Neural progenitor cell (in vitro differentiated cells): ENCODE measurements at regions not wholly inside any gene's neighbourhood (a gene's known extent, or its start where the extent isn't known, plus 50 kb on each side); places are given as distances from the start of the nearest gene placed in this dataset.
A peak's percentile ranks its signal among the peaks of the same experiment; 100 is the strongest.

ENCODE experiments used
- DNase-seq: peaks from one replicate; pipeline ENCODE4 v3.0.0-alpha.2; 2016; ENCODE audit warnings: low spot score
- H2AFZ ChIP-seq: fragments of 200-600 bp; sonication (generic); replicated peaks from 2 replicates; pipeline ENCODE4 v1.6.1; 2016; ENCODE audit warnings: antibody characterized with exemption
- H3F3A ChIP-seq: fragments of 200-600 bp; sonication (generic); 2 replicates; pipeline ENCODE4 v1.6.1; 2016; ENCODE audit warnings: antibody characterized with exemption, low read depth
- H3K27ac ChIP-seq: fragments of 200-600 bp; sonication (generic); 2 replicates; pipeline ENCODE4 v1.5.1; 2016; ENCODE audit warnings: mild to moderate bottlenecking
- H3K27me3 ChIP-seq: fragments of 200-600 bp; sonication (generic); 2 replicates; pipeline ENCODE4 v1.6.1; 2016; ENCODE audit warnings: mild to moderate bottlenecking, moderate library complexity
- H3K36me3 ChIP-seq: fragments of 200-600 bp; sonication (generic); 2 replicates; pipeline ENCODE4 v1.5.1; 2016
- H3K4me1 ChIP-seq: fragments of 200-600 bp; sonication (generic); 2 replicates; pipeline ENCODE4 v1.6.1; 2016; ENCODE audit warnings: mixed run types
- H3K4me2 ChIP-seq: fragments of 200-600 bp; sonication (generic); 2 replicates; pipeline ENCODE4 v1.6.1; 2016
- H3K4me3 ChIP-seq: fragments of 200-600 bp; sonication (generic); 2 replicates; pipeline ENCODE4 v1.5.1; 2016
- H3K79me2 ChIP-seq: fragments of 200-600 bp; sonication (generic); 2 replicates; pipeline ENCODE4 v1.6.1; 2016; ENCODE audit warnings: low read depth
- H3K9ac ChIP-seq: fragments of 200-600 bp; sonication (generic); 2 replicates; pipeline ENCODE4 v1.6.1; 2016
- H3K9me3 ChIP-seq: fragments of 200-600 bp; sonication (generic); 2 replicates; pipeline ENCODE4 v1.5.1; 2016; ENCODE audit warnings: low read depth
- H4K20me1 ChIP-seq: fragments of 200-600 bp; sonication (generic); 2 replicates; pipeline ENCODE4 v1.6.1; 2016; ENCODE audit warnings: low read depth
- H3K27ac Mint-ChIP-seq: 3 replicates; pipeline ENCODE4 v1.8.0; 2021; ENCODE audit warnings: mixed read lengths
- H3K27me3 Mint-ChIP-seq: 2 replicates; pipeline ENCODE4 v1.8.0; 2022; ENCODE audit warnings: low read depth, mild to moderate bottlenecking, inconsistent platforms, moderate library complexity, mixed read lengths; ENCODE audit not compliant: insufficient read depth
- H3K36me3 Mint-ChIP-seq: 3 replicates; pipeline ENCODE4 v1.8.0; 2021; ENCODE audit warnings: mixed read lengths
- H3K4me1 Mint-ChIP-seq: 3 replicates; pipeline ENCODE4 v1.8.0; 2021; ENCODE audit warnings: mixed read lengths
- H3K4me3 Mint-ChIP-seq: 3 replicates; pipeline ENCODE4 v1.8.0; 2021; ENCODE audit warnings: mild to moderate bottlenecking, moderate library complexity, mixed read lengths
- H3K9me3 Mint-ChIP-seq: 3 replicates; pipeline ENCODE4 v1.8.0; 2020; ENCODE audit warnings: mixed read lengths
- EZH2 ChIP-seq: fragments of 200-600 bp; sonication (generic); IDR thresholded peaks from 2 replicates; pipeline ENCODE4 v1.6.1; 2017; ENCODE audit warnings: antibody characterized with exemption, mild to moderate bottlenecking, moderate library complexity
- EZH2phosphoT487 ChIP-seq: fragments of 200-600 bp; sonication (generic); IDR thresholded peaks from 2 replicates; pipeline ENCODE4 v1.6.1; 2017; ENCODE audit warnings: antibody characterized with exemption
- TF ChIP-seq, protein P1 (sequence below): fragments of 200-600 bp; sonication (generic); IDR thresholded peaks from 2 replicates; pipeline ENCODE4 v1.5.1; 2017; ENCODE audit warnings: antibody characterized with exemption, mild to moderate bottlenecking

DNA sequence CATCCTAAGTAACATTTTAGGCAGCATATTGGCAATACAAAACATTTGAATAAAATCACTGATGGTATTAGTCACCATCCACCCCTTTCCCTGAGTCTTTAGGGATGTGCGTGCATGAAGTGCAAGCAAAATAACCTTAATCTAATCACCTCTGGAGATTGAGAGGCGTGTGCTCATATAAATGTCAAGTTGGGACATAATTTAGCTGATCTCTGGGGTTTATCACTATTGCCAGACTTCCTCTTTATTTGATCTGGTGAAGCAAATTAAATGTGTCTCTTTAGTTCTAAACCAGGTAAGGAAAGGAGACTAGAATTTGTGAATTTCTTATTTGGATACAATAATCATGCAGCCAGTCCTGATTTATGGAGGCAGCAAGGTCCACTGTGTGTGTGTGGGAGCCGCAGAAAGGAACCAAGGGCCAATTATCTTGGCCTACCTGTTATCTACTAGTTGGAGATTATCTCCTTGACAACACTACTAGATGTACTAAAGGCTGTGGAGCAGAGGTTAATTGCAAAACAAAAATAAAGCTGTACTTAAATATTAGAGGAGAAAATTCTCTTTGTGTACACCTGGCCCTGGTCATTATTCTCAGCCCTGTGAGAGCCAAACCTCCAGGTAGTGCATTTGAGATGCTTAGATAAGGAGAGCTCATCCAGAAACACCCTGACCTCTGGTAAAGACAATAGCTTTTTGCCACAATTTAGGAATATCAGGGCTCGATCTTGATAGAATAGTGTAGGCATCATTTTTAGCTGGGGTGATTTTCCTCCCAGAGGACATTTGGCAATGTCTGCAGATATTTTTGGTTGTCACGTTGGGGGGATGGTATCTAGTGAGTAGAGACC is 78.2 kb downstream of the HRH4 start:
- Histone ChIP-seq H3K9ac (no peak overlapping the region), H3K79me2 (no peaks in the 10 kb centered on the region), H3K9me3 (no peaks in the 10 kb centered on the region), H3K27ac (no peak overlapping the region), H3F3A (no peaks in the 10 kb centered on the region), H4K20me1 (no peaks in the 10 kb centered on the region), H3K4me1 (peaks cover 6% of the 10 kb centered on the region), H3K4me3 (no peak overlapping the region), H3K36me3 (no peaks in the 10 kb centered on the region), H3K4me2 (no peak overlapping the region), H3K27me3 (no peaks in the 10 kb centered on the region), H2AFZ (no peak overlapping the region)
- Mint-ChIP-seq H3K4me1 (peaks cover 11% of the 10 kb centered on the region), H3K27ac (peak overlapping the region; percentile 55), H3K9me3 (peaks cover 2% of the 10 kb centered on the region), H3K27me3 (peaks cover 10% of the 10 kb centered on the region), H3K36me3 (no peaks in the 10 kb centered on the region), H3K4me3 (no peak overlapping the region)
- TF ChIP-seq, protein P1, sequence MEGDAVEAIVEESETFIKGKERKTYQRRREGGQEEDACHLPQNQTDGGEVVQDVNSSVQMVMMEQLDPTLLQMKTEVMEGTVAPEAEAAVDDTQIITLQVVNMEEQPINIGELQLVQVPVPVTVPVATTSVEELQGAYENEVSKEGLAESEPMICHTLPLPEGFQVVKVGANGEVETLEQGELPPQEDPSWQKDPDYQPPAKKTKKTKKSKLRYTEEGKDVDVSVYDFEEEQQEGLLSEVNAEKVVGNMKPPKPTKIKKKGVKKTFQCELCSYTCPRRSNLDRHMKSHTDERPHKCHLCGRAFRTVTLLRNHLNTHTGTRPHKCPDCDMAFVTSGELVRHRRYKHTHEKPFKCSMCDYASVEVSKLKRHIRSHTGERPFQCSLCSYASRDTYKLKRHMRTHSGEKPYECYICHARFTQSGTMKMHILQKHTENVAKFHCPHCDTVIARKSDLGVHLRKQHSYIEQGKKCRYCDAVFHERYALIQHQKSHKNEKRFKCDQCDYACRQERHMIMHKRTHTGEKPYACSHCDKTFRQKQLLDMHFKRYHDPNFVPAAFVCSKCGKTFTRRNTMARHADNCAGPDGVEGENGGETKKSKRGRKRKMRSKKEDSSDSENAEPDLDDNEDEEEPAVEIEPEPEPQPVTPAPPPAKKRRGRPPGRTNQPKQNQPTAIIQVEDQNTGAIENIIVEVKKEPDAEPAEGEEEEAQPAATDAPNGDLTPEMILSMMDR: no peak
- no peak for TF ChIP-seq EZH2phosphoT487
- no peak for TF ChIP-seq EZH2
- DNase-seq: no peak

DNA sequence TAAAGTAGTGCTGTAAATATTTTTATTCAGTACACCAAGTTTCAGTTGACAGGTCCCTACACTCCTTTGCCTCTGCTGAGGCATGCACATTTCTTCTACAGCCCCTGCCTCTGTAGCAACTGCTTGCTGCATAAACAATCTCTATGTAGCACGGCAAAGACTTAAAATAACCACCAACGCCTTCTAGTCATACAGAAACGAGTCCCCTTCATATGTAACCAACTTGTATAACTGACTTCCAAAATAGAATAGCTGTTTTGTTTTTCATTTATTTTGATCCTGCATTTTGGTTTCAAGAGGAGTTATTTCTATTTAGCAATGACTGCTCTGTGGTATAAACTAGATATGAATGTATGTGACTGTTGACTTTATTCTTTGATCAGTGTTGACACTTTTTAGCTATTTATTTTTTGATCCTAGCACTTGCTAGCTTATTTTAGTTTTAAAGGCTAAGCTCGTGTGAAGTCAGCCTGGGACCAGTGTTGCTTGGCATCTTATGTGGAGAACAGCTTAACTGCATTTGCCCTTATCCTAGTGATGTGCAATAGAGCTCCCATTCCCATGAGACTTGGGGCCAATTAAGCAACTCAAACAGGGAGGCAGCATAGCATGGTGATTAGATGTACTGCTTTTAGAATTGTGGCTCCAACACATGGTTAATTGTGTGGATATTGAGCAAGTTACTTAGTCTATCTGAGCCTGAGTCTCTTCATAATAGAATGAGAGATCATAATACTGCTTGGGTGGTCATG is 79.6 kb downstream of the HRH4 start:
- no peaks in the 10 kb centered on the region for H3K36me3 ChIP-seq
- Mint-ChIP-seq H3K9me3 (no peaks in the 10 kb centered on the region), H3K27ac (no peak overlapping the region), H3K27me3 (peaks cover 10% of the 10 kb centered on the region), H3K4me3 (no peak overlapping the region), H3K36me3 (no peaks in the 10 kb centered on the region), H3K4me1 (peaks cover 24% of the 10 kb centered on the region)
- TF ChIP-seq EZH2 (no peak), EZH2phosphoT487 (no peak)
- TF ChIP-seq, protein P1: no peak
- no peak for DNase-seq
- H3F3A ChIP-seq: no peaks in the 10 kb centered on the region
- no peak overlapping the region for H3K9ac ChIP-seq
- peaks cover 6% of the 10 kb centered on the region for H3K4me1 ChIP-seq
- H3K27me3 ChIP-seq: no peaks in the 10 kb centered on the region
- H4K20me1 ChIP-seq: no peaks in the 10 kb centered on the region
- H3K4me2 ChIP-seq: no peak overlapping the region
- no peaks in the 10 kb centered on the region for H3K79me2 ChIP-seq
- no peaks in the 10 kb centered on the region for H3K9me3 ChIP-seq
- H2AFZ ChIP-seq: no peak overlapping the region
- no peak overlapping the region for H3K4me3 ChIP-seq
- no peak overlapping the region for H3K27ac ChIP-seq

DNA sequence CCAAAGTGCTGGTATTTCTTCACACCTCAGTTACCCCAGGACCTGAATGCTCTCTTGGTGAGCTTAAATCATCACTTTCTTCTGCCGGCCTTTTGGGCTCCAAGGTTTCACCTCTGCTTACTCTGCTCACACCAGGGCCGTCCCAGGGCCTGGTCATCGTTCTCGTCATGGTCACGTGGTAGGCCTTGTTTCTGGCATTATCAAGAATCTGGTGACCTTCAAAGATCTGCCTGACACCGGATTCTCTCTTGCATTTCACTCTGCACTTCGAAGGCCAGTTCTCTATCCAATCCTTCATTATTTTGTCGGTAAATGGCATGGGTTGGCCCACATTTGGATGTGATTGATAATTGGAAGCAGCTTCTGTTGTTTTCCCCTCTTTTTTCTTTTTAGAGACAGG is 80.5 kb downstream of the HRH4 start:
- H4K20me1 ChIP-seq: no peaks in the 10 kb centered on the region
- no peak overlapping the region for H3K27ac ChIP-seq
- peaks cover 24% of the 10 kb centered on the region for H3K4me1 Mint-ChIP-seq
- no peaks in the 10 kb centered on the region for H3K36me3 ChIP-seq
- no peaks in the 10 kb centered on the region for H3F3A ChIP-seq
- no peak overlapping the region for H3K4me3 Mint-ChIP-seq
- H3K9me3 Mint-ChIP-seq: no peaks in the 10 kb centered on the region
- H3K4me2 ChIP-seq: no peak overlapping the region
- H3K9me3 ChIP-seq: no peaks in the 10 kb centered on the region
- no peak for DNase-seq
- H3K27me3 Mint-ChIP-seq: peaks cover 10% of the 10 kb centered on the region
- no peaks in the 10 kb centered on the region for H3K36me3 Mint-ChIP-seq
- H2AFZ ChIP-seq: no peak overlapping the region
- no peak overlapping the region for H3K27ac Mint-ChIP-seq
- no peaks in the 10 kb centered on the region for H3K27me3 ChIP-seq
- H3K79me2 ChIP-seq: no peaks in the 10 kb centered on the region
- TF ChIP-seq EZH2 (no peak), EZH2phosphoT487 (no peak)
- TF ChIP-seq, protein P1: no peak
- H3K4me1 ChIP-seq: peaks cover 6% of the 10 kb centered on the region
- H3K4me3 ChIP-seq: no peak overlapping the region
- no peak overlapping the region for H3K9ac ChIP-seq
